HuH-7 (cell line): ENCODE measurements at regions not wholly inside any gene's neighbourhood (a gene's known extent, or its start where the extent isn't known, plus 50 kb on each side); places are given as distances from the start of the nearest gene placed in this dataset.
"Not testable (repeated sequence)": the region's sequence is repeated elsewhere in the genome, so short reads cannot be mapped to it uniquely, and the experiment has no call there.

Experiments
- DNase-seq: peaks from one replicate; pipeline ENCODE4 v3.0.0; 2011; ENCODE audit warnings: low spot score

DNA sequence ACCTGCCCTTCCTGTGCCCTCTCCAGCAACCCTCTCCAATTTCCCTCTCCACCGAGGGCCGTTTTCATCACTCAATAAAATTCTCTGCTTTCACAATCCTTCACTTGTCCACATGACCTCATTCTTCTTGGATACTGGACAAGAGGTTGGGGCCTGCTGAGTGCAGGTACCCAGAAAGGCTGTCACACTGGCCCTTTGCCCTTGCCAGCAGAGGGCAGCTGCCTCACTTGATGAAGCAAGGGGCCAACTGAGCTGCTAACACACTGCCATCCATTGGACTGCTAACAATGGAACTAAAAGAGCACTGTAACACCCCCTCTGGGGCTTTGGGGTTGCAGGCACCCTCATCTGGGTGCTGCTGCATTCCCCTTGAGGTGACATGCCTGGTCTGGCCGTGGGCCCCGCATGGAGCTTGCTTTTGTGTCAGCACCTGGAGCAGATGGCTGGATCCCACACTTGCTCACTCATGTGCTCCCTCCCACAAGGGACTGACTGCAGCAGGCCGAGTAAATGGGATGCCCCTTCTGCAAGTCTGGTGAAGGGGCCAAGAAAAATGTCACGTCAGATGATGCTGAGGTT is 308.1 kb upstream of the ADCY2 start:
- DNase-seq, result no peak

DNA sequence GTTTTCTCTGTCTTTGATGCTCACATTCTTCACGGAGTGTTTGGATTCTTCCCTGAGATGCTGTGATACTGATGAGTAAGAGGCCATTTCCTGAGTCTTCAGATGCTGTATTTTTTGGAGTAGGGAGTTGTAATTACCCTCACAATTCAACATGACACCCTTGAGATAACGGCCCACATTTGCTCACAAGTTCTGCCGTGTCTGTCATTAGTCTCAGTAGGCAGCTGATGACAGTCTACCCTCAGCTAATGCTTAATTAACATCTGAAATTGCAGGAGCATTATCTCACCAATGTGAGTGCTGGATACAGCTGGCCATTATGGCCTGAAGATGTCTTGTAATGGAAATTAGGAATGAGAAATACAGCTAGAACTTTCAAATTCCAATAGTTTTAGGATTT is 307.1 kb upstream of the ADCY2 start:
- DNase-seq, result no peak

DNA sequence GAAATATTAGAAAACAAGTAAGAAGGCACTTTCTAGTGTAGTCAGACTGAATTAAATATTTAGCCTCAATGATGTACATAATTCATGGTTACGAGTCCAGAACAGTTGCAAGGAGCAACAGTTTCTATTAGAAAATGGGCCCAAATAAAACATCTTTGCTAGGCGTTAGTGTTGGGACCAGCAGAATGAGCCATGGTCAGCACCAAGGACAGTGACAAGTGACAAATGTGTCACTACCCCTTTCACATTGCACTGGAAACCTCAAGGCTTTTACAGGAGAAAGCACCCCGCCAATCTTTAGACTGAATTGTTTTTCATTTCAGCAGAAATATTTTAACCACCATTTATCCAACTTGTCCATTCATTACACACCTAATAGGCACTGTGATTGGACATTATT is 301.3 kb upstream of the ADCY2 start:
- no peak for DNase-seq

- DNase-seq, result no peak
Measured at GRCh38 chr5:7096294-7096693, 299.6 kb upstream of the ADCY2 start.

DNA sequence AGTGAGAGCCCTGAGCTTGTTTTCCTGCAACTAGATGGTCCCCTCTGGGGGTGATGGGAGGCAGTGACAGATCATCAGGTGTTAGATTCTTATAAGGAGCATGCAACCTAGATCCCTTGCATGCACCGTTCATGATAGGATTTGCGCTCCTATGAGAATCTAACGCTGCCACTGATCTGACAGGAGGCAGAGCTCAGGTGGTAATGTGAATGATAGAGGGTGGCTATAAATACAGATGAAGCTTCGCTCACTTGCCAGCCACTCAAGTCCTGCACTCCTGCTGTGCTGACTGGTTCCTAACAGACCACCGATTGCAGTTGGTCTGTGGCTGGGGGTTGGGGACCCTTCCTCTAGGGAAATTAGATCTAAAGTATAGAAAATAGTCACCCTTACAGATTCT is 290.6 kb upstream of the ADCY2 start:
- no peak for DNase-seq

DNA sequence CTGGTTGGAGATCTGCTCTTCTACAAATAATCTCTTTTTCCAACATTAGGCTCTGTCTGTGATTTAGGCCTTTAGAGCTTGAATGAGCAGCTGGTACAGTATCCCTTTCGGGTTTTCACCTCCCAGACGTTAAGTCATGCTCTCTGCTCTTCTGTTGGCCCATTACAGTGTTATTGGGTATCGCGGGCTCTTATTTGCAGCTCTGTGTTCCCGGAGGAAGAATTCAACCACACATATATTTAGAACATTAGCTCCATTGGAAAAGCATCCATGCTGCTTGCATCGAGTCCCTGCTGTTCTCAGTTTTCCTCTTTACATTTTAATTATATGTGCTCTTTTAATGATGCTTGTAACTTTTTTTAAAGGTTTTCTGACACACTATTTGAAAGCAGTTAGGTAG is 278.0 kb upstream of the ADCY2 start:
- DNase-seq, result no peak

DNA sequence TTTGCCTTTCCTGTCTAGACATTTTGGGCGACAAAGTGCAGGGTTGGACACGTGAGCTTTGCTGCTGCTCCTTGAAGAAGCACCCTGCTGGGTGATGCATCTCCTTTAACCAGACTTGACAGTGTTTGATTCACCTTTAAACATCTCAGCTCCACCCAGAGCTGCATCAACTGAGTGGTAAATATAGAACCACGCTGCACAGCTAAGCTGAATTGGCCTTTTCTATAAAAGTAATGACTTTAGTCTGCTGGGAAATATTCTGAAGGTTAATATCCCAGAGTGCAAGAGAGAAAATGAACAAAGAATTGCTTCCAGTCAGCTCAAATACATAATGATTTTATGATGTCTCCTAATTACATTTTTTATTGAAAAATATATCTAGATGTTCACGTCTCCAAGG is 264.3 kb upstream of the ADCY2 start:
- no peak for DNase-seq

GRCh38 chr5:7146886-7147285 is 249.1 kb upstream of the ADCY2 start:
- DNase-seq, result no peak

- no peak for DNase-seq
Measured at GRCh38 chr5:7157083-7157482, 238.9 kb upstream of the ADCY2 start.

DNA sequence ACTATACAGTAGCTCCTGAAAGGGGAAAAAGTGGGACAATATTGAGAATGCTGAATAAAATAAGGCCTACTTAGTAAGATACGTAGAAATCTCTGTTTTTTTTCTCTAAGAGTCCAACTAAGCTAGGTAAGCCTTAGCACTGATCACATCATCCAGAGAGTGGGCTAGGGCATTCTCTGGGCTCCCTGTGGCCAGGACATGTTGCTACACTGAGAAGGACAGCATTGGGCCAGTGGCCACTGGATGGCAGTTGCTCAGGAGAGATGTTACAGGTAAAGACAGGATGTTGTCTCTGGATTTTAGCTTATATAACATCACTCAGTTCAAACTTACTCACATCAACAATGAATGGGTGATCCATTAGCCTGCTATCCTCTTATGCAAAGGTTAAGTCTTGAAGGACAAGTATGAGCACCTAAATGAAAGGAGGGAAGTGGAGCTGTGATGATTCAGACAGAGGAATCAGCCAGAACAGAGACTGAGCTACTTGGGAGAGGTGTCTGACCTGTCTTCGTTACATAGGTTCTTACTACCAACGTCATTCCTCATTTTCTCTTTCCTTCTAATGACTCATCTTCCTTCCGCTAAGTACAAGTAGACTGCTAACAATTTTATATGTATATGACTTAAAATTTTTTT is 226.6 kb upstream of the ADCY2 start:
- no peak for DNase-seq

DNA sequence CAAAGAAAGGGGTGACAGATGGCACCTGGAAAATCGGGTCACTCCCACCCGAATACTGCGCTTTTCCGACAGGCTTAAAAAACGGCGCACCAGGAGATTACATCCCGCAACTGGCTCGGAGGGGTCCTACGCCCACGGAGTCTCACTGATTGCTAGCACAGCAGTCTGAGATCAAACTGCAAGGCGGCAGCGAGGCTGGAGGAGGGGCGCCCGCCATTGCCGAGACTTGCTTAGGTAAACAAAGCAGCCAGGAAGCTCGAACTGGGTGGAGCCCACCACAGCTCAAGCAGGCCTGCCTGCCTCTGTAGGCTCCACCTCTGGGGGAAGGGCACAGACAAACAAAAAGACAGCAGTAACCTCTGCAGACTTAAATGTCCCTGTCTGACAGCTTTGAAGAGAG is 225.2 kb upstream of the ADCY2 start:
- DNase-seq, result not testable (repeated sequence)

- no peak for DNase-seq
Measured at GRCh38 chr5:7179364-7179763, 216.6 kb upstream of the ADCY2 start.

GRCh38 chr5:7181841-7182240 is 214.1 kb upstream of the ADCY2 start:
- no peak for DNase-seq

DNA sequence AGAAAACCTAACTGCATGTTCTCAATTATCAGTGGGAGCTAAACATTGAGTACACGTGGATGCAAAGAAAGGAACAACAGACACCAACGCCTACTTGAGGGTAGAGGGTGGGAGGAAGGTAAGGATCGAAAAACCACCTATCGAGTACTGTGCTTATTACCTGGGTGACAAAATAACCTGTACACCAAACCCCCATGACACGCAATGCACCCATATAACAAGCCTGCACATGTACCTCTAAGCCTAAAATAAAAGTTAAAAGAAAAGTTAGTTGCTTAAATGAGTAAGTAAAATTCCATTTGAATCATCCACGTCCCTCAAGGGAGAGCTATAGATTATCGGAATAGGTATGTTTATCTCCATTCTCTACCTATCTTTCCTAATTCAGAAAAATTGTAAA is 210.2 kb upstream of the ADCY2 start:
- no peak for DNase-seq

DNA sequence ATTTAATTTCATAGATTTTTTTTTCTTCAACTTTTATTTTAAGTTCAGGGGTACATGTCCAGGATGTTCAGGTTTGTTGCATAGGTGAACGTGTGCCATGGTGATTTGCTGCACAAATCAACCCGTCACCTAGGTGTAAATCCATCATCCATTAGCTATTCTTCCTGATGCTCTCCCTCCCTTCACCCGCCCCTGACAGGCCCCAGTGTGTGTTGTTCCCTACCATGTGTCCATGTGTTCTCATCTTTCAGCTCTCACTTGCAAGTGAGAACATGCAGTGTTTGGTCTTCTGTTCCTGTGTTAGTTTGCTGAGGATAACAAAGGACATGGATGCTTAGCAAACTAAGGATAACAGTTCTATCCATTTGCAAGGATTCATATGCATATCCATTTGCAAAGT is 209.1 kb upstream of the ADCY2 start:
- no peak for DNase-seq

DNA sequence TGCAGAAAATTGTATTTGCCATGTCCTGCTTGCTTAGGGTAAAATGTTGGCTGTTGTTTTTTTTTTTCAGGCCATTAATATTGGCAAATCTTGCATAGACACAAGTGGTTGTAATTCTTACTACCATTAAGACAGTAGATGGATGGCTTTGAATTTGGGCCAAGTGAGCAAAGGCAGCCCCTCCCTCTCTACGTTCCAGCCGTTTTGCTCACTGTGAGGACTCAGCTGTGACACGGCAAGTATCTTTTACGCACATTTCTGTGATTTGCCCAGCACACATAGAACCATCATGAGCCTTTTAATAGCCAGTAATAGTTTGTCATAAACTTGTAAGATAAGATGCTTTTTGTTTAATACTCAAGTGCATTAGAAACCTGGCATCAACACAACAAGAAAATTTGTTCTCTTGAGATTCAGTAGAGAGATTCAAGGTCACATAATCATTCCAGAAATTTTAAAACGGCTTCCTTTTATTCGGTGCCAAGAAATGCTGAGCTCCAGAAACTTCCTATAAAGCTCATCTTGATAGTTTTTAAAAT is 205.2 kb upstream of the ADCY2 start:
- no peak for DNase-seq

- DNase-seq, result no peak
Measured at GRCh38 chr5:7192016-7192415, 203.9 kb upstream of the ADCY2 start.

DNA sequence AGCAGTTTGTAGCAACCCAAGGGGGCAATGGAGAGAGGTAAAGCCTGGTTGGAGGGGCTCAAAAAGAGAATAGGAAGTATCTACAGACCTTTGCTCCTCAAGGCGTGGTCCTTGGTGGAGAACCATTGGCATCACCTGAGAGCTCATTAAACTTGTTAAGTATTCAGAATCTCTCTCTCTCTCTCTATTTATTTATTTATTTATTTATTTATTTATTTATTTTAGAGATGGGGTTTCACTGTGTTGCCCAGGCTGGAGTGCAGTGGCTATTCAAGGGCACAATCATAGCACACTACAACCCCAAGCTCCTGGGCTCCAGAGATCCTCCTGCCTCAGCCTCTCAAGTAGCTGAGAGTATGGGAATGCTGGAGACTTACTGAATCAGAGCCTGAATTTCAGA is 193.1 kb upstream of the ADCY2 start:
- no peak for DNase-seq

DNA sequence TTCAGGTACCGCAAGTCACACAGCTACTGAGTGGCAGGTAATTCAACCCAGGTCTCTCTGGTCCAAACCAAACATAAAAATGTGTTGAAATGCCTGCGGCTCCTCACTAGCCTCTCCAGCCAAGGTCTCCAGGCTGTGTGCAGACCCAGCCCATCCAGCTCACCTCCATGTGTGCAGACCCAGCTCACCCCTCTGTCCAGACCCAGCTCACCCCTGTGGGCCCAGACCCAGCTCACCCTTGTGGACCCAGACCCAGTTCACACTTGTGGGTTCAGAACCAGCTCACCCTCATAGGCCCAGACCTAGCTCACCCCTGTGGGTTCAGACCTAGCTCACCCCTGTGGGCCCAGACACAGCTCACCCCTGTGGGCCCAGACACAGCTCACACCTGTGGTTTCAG is 188.0 kb upstream of the ADCY2 start:
- DNase-seq, result no peak

GRCh38 chr5:7208938-7209337 is 187.0 kb upstream of the ADCY2 start:
- DNase-seq, result no peak

DNA sequence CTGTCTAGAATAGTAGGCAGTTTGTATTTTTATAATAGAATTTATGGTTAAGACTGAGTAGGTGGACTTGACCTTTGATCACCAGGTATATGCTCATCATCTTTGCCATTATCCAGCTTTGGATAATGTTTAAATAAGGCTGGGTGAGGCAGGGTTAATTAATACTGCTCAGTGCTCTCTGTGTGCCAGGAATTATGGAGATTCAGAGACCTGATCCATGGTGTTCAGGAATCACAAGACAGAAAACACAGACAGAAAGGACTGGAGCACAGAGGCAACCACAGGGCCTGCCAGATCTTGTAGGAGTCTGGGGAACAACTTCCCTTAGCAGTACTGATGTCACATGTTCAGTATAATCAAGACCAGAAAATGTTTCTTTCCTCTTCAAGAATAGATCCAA is 186.3 kb upstream of the ADCY2 start:
- no peak for DNase-seq

GRCh38 chr5:7210549-7210948 is 185.4 kb upstream of the ADCY2 start:
- DNase-seq, result no peak

DNA sequence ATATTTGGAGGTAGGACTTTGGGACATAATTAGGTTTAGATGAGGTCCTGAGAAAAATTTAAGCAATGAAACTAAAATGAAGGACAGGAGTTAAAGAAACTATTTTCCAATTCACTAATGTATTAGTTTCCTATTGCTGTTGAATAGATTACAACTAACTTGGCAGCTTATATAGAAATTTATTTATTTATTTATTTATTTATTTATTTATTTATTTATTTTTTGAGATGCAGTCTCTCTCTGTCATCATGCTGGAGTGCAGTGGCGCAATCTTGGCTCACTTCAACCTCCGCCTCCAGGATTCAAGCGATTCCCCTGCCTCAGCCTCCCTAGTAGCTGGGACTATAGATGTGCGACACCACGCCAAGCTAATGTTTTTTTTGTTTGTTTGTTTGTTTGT is 182.4 kb upstream of the ADCY2 start:
- no peak for DNase-seq

GRCh38 chr5:7214906-7215416 is 181.0 kb upstream of the ADCY2 start:
- no peak for DNase-seq
